K562 (cell line): ENCODE measurements at regions not wholly inside any gene's neighbourhood (a gene's known extent, or its start where the extent isn't known, plus 50 kb on each side); places are given as distances from the start of the nearest gene placed in this dataset.
A peak's percentile ranks its signal among the peaks of the same experiment; 100 is the strongest.

Source experiments
- ATAC-seq: fragments of 200-7000 bp; cut with Tn5 transposase; 3 replicates; pipeline ENCODE4 v1.9.1; 2020; ENCODE audit warnings: moderate library complexity
- BruUV-seq: library from RNA; stranded (reverse); fragments of 400-500 nt; replicated peaks from 2 replicates; lab custom pipeline; 2021; lab: Mats Ljungman, UMichigan
- CTCF ChIA-PET: fragments of 300-600 bp; formaldehyde crosslinking; extraction: SDS; loops from one replicate; lab custom pipeline; 2021; ENCODE audit warnings: low intra/inter-chr PET ratio; lab: Yijun Ruan, JAX
- POLR2A ChIA-PET: fragments of 300-600, 350-650 bp; sonication (Branson Sonifier 250); formaldehyde crosslinking; extraction: SDS; loops from one replicate; lab custom pipeline; 2021; ENCODE audit warnings: antibody characterized with exemption, inconsistent platforms; lab: Yijun Ruan, JAX
- DNase-seq, 4 experiments: peaks; one replicate each; pipeline versions ENCODE4 v3.0.0 to v3.0.0-alpha.2; 2011 to 2018; ENCODE audit warnings: low spot score in 3 of 4, mixed read lengths in 3 of 4; ENCODE audit errors: extremely low read depth in 1 of 4
- FAIRE-seq: peaks from 2 replicates; lab custom pipeline; 2011; peaks lifted over from hg19 to GRCh38; lab: Jason Lieb, UNC
- H2AFZ ChIP-seq: 2 replicates; pipeline ENCODE4 v1.6.0; 2011; ENCODE audit warnings: low read depth, low read length, control low read depth, inconsistent platforms
- H3K27ac ChIP-seq: fragments of 200-600 bp; 3 replicates; pipeline ENCODE4 v1.8.0; 2011; ENCODE audit warnings: low read depth, mild to moderate bottlenecking, control low read depth, inconsistent platforms, low read length, moderate library complexity, mixed read lengths; ENCODE audit errors: extremely low read depth
- H3K27me3 ChIP-seq, 2 experiments: fragments of 300-600 bp in 1 of 2; 2 replicates in 1 of 2; 3 replicates in 1 of 2; pipeline versions ENCODE4 v1.6.0 to v1.8.0; 2011; ENCODE audit warnings: inconsistent platforms in 2 of 2, low read length in 2 of 2, mild to moderate bottlenecking in 1 of 2, mixed read lengths in 1 of 2, moderate library complexity in 1 of 2; ENCODE audit not compliant: control insufficient read depth in 2 of 2, insufficient read depth in 2 of 2
- H3K36me3 ChIP-seq: fragments of 300-600 bp; 3 replicates; pipeline ENCODE4 v1.8.0; 2011; ENCODE audit warnings: mild to moderate bottlenecking, low read length, inconsistent platforms; ENCODE audit not compliant: control insufficient read depth, insufficient read depth
- H3K4me1 ChIP-seq, 2 experiments: fragments of 200-600 bp in 1 of 2; replicated peaks in 1 of 2; 2 replicates in 1 of 2; 3 replicates in 1 of 2; pipeline versions ENCODE4 v1.5.1 to v1.8.0; 2011; ENCODE audit warnings: inconsistent platforms in 2 of 2, low read length in 2 of 2, mild to moderate bottlenecking in 1 of 2, mixed read lengths in 1 of 2, moderate library complexity in 1 of 2; ENCODE audit not compliant: control insufficient read depth in 2 of 2, insufficient read depth in 2 of 2
- H3K4me2 ChIP-seq: 2 replicates; pipeline ENCODE4 v1.6.1; 2011; ENCODE audit warnings: low read length, control low read depth, inconsistent platforms, mixed read lengths; ENCODE audit not compliant: insufficient read depth
- H3K4me3 ChIP-seq: fragments of 200-600 bp; sonication (generic), shearing (Covaris generic); 2 replicates; pipeline ENCODE4 v1.5.1; 2016; ENCODE audit warnings: control low read depth, inconsistent platforms
- H3K79me2 ChIP-seq: fragments of 200-600 bp; 3 replicates; pipeline ENCODE4 v1.8.0; 2011; ENCODE audit warnings: low read length, inconsistent platforms; ENCODE audit not compliant: control insufficient read depth, insufficient read depth
- H3K9ac ChIP-seq, 2 experiments: 2 replicates each; pipeline versions ENCODE4 v1.6.0 to v1.6.1; 2011; ENCODE audit warnings: low read depth in 2 of 2, low read length in 2 of 2, control low read depth in 1 of 2, inconsistent platforms in 1 of 2, mild to moderate bottlenecking in 1 of 2, mixed read lengths in 1 of 2; ENCODE audit not compliant: insufficient read depth in 1 of 2
- H3K9me1 ChIP-seq: one replicate; pipeline ENCODE4 v1.6.0; 2011; ENCODE audit warnings: inconsistent platforms, mild to moderate bottlenecking, low read length, moderate library complexity; ENCODE audit not compliant: control insufficient read depth, insufficient read depth
- H3K9me3 ChIP-seq: replicated peaks from 2 replicates; pipeline ENCODE4 v1.5.1; 2011; ENCODE audit warnings: low read depth, low read length, inconsistent platforms; ENCODE audit not compliant: control insufficient read depth, insufficient read depth
- H4K20me1 ChIP-seq: replicated peaks from 2 replicates; pipeline ENCODE4 v1.6.1; 2011; ENCODE audit warnings: low read length, inconsistent platforms, mixed read lengths; ENCODE audit not compliant: control insufficient read depth, insufficient read depth
- CAMTA2 ChIP-seq: fragments of 250-450 bp; sonication (Bioruptor Pico); conservative IDR thresholded peaks from 2 replicates; pipeline ENCODE4 v1.5.1; 2022
- FOSL1 ChIP-seq: fragments of 200-800 bp; sonication (Bioruptor generic); conservative IDR thresholded peaks from 2 replicates; pipeline ENCODE4 v1.6.1; 2016; ENCODE audit warnings: missing genetic modification characterization, missing compliant biosample characterization
- FOXP1 ChIP-seq: sonication (generic); formaldehyde crosslinking; IDR thresholded peaks from 2 replicates; pipeline ENCODE4 v1.8.0; 2022; ENCODE audit warnings: mild to moderate bottlenecking, missing genetic modification reagents
- GTF2F1 ChIP-seq: IDR thresholded peaks from 2 replicates; pipeline ENCODE4 v1.6.1; 2011; ENCODE audit warnings: low read depth, low read length, improper control_type of control experiment
- JUN ChIP-seq, 2 experiments: sonication (generic) in 1 of 2; formaldehyde crosslinking in 1 of 2; IDR thresholded peaks; 2 replicates each; pipeline versions ENCODE4 v1.6.1 to v1.8.0; 2012 to 2022; ENCODE audit warnings: borderline replicate concordance in 2 of 2, mild to moderate bottlenecking in 2 of 2, improper control_type of control experiment in 1 of 2, low read depth in 1 of 2, low read length in 1 of 2, missing genetic modification reagents in 1 of 2
- JUND ChIP-seq, 2 experiments: IDR thresholded peaks; 2 replicates in 1 of 2; 3 replicates in 1 of 2; pipeline ENCODE4 v1.6.1; 2011; ENCODE audit warnings: borderline replicate concordance in 2 of 2, low read depth in 2 of 2, low read length in 2 of 2, improper control_type of control experiment in 1 of 2, missing biosample characterization in 1 of 2, missing genetic modification characterization in 1 of 2, missing genetic modification reagents in 1 of 2
- SP2 ChIP-seq: IDR thresholded peaks from 2 replicates; pipeline ENCODE4 v1.6.1; 2011; ENCODE audit warnings: mild to moderate bottlenecking, low read depth, low read length, moderate library complexity; ENCODE audit not compliant: poor library complexity, severe bottlenecking; ENCODE audit errors: extremely low read depth
- ZNF589 ChIP-seq: fragments of 200-800 bp; sonication (Bioruptor generic); IDR thresholded peaks from 2 replicates; pipeline ENCODE4 v1.6.1; 2016; ENCODE audit warnings: low read depth, missing genetic modification characterization, missing compliant biosample characterization
- ZNF655 ChIP-seq: fragments of 250-450 bp; sonication (Bioruptor Pico); IDR thresholded peaks from 2 replicates; pipeline ENCODE4 v1.5.0; 2021
- ZNF785 ChIP-seq: fragments of 250-450 bp; sonication (Bioruptor Pico); IDR thresholded peaks from 2 replicates; pipeline ENCODE4 v1.4.0; 2020; ENCODE audit warnings: mild to moderate bottlenecking
- ZSCAN32 ChIP-seq: fragments of 450-650 bp; formaldehyde crosslinking; IDR thresholded peaks from 2 replicates; pipeline ENCODE4 v1.4.0; 2020; ENCODE audit warnings: mild to moderate bottlenecking, moderate library complexity
- WGBS: fragments of 100-300 bp; shearing (Covaris generic); methylation state at CpG from one replicate; pipeline ENCODE4 v1.1.6; 2016; ENCODE audit warnings: low coverage, mixed read lengths; ENCODE audit not compliant: insufficient coverage; ENCODE audit errors: missing lambda C conversion rate; 5-methylcytosine and 5-hydroxymethylcytosine counted together
- in situ Hi-C: fragments of 300-500 bp; cut with MboI; formaldehyde crosslinking; loops from 4 replicates; pipeline ENCODE4 v1.15.0; 2018; ENCODE audit warnings: inconsistent platforms, mixed read lengths
- intact Hi-C: fragments of 100-400 bp; cut with micrococcal nuclease; formaldehyde crosslinking; loops from 2 replicates; pipeline ENCODE4 v1.14.2; 2022
- TF ChIP-seq, protein P1 (sequence below), 2 experiments: fragments of 450-650 bp in 1 of 2; sonication (generic) in 1 of 2; formaldehyde crosslinking in 1 of 2; IDR thresholded peaks in 1 of 2; conservative IDR thresholded peaks in 1 of 2; 2 replicates each; pipeline versions ENCODE4 v1.6.1 to v1.8.1; 2016 to 2023; ENCODE audit warnings: mild to moderate bottlenecking in 2 of 2, moderate library complexity in 2 of 2, inconsistent platforms in 1 of 2, missing genetic modification reagents in 1 of 2

GRCh38 chr9:107213080-107213479 lies 70.0 kb upstream of the RAD23B start:
- ChIA-PET POLR2A (no interaction called here), CTCF (no interaction called here)
- no peaks in the 10 kb centered on the region for H3K4me1 ChIP-seq
- H3K9me1 ChIP-seq: peaks cover 3% of the 10 kb centered on the region
- no peak overlapping the region for H3K4me2 ChIP-seq
- FAIRE-seq (no peak), DNase-seq (no peak), ATAC-seq (no peak)
- no peak overlapping the region for H2AFZ ChIP-seq
- BruUV-seq: no TSS peak
- no peak overlapping the region for H3K9ac ChIP-seq
- 5% methylated on average over 6 of the region's 6 CpGs for WGBS
- no peaks in the 10 kb centered on the region for H3K36me3 ChIP-seq
- in situ Hi-C loops: no loop called here
- H3K9me3 ChIP-seq: no peaks in the 10 kb centered on the region
- no peak overlapping the region for H3K4me3 ChIP-seq
- H3K27ac ChIP-seq: no peak overlapping the region
- H3K79me2 ChIP-seq: no peaks in the 10 kb centered on the region
- H4K20me1 ChIP-seq: no peaks in the 10 kb centered on the region
- intact Hi-C loops: no loop called here
- TF ChIP-seq GTF2F1: no peak
- TF ChIP-seq ZSCAN32: no peak
- no peak for TF ChIP-seq ZNF589
- no peak for TF ChIP-seq SP2
- no peak for TF ChIP-seq ZNF655 (CRISPR knock-in tag)
- TF ChIP-seq, all 486 proteins: peak for 0
- peaks cover 4 to 10% of the 10 kb centered on the region in 2 experiments; a peak in 4 of 5 replicates for H3K27me3 ChIP-seq

GRCh38 chr9:107213561-107214028 lies 69.5 kb upstream of the RAD23B start:
- no peaks in the 10 kb centered on the region for H3K36me3 ChIP-seq
- POLR2A ChIA-PET: no interaction called here
- TF ChIP-seq ZNF785 (CRISPR knock-in tag): no peak
- TF ChIP-seq, protein P1, sequence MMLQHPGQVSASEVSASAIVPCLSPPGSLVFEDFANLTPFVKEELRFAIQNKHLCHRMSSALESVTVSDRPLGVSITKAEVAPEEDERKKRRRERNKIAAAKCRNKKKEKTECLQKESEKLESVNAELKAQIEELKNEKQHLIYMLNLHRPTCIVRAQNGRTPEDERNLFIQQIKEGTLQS (IDR thresholded peaks at IDR 0.05): peak; percentile 63
- TF ChIP-seq, protein P1 (CRISPR knock-in tag; conservative IDR thresholded peaks at IDR 0.05): no peak
- TF ChIP-seq FOSL1 (tag): peak; percentile 95
- peak; percentile 21; the same call in 1 of the 2 replicates for TF ChIP-seq JUN (IDR thresholded peaks at IDR 0.05; ENCODE audit: borderline replicate concordance, low read depth, low read length)
- TF ChIP-seq JUN (CRISPR knock-in tag; IDR thresholded peaks at IDR 0.05; ENCODE audit: borderline replicate concordance): no peak
- TF ChIP-seq CAMTA2 (CRISPR knock-in tag): no peak
- TF ChIP-seq JUND (IDR thresholded peaks at IDR 0.05; ENCODE audit: borderline replicate concordance, low read depth, low read length): peak; percentile 47; the same call in 1 of the 2 replicates
- 0 out of 3 replicates have a peak, but pooled peaks have one; percentile 42 for TF ChIP-seq JUND (tag; IDR thresholded peaks at IDR 0.05; ENCODE audit: borderline replicate concordance, low read depth, low read length)
- no peak for TF ChIP-seq FOXP1 (CRISPR knock-in tag)
- TF ChIP-seq, all 486 proteins: peak for 4
- CTCF ChIA-PET: no interaction called here
- DNase-seq (peak in 2 of 4 experiments; percentile 8 to 16), ATAC-seq (peak; percentile 58), FAIRE-seq (peak; percentile 19)
- peaks cover 3% of the 10 kb centered on the region for H3K9me1 ChIP-seq
- intact Hi-C loops: no loop called here
- no TSS peak for BruUV-seq
- H4K20me1 ChIP-seq: no peaks in the 10 kb centered on the region
- H3K79me2 ChIP-seq: no peaks in the 10 kb centered on the region
- H3K4me3 ChIP-seq: no peak overlapping the region
- H3K4me1 ChIP-seq: no peaks in the 10 kb centered on the region
- H3K9ac ChIP-seq: no peak overlapping the region
- peaks cover 4 to 10% of the 10 kb centered on the region in 2 experiments; a peak in 4 of 5 replicates for H3K27me3 ChIP-seq
- H3K4me2 ChIP-seq: no peak overlapping the region
- in situ Hi-C loops: no loop called here
- no peak overlapping the region for H2AFZ ChIP-seq
- WGBS: 4% methylated on average over 6 of the region's 6 CpGs
- H3K9me3 ChIP-seq: no peaks in the 10 kb centered on the region
- no peak overlapping the region for H3K27ac ChIP-seq
